Endothelial cell of umbilical vein (primary cell): ENCODE measurements at regions not wholly inside any gene's neighbourhood (a gene's known extent, or its start where the extent isn't known, plus 50 kb on each side); places are given as distances from the start of the nearest gene placed in this dataset.

Source experiments
- CTCF ChIP-seq, 2 donors: IDR thresholded peaks; 1 replicate in 1 of 2; 2 replicates in 1 of 2; pipeline ENCODE4 v1.5.1; 2011; ENCODE audit warnings: low read length in 2 of 2, mild to moderate bottlenecking in 2 of 2, moderate library complexity in 2 of 2, control low read depth in 1 of 2, inconsistent platforms in 1 of 2, low read depth in 1 of 2; ENCODE audit not compliant: insufficient read depth in 1 of 2; ENCODE audit errors: extremely low read depth in 1 of 2
- EZH2 ChIP-seq: IDR thresholded peaks from 2 replicates; pipeline ENCODE4 v1.6.1; 2012; ENCODE audit warnings: borderline replicate concordance, low read depth, mild to moderate bottlenecking, moderate library complexity, low read length, inconsistent platforms; ENCODE audit not compliant: severe bottlenecking
- JUN ChIP-seq: IDR thresholded peaks from 2 replicates; pipeline ENCODE4 v1.6.1; 2011; ENCODE audit warnings: borderline replicate concordance, low read depth; ENCODE audit not compliant: insufficient read length, insufficient read depth
- MYC ChIP-seq: IDR thresholded peaks from one replicate; pipeline ENCODE4 v1.6.1; 2011; ENCODE audit warnings: mild to moderate bottlenecking, low read depth, low read length
- POLR2A ChIP-seq: IDR thresholded peaks from 2 replicates; pipeline ENCODE4 v1.6.1; 2012; ENCODE audit warnings: low read depth, mild to moderate bottlenecking, control low read depth, low read length
- POLR2AphosphoS5 ChIP-seq: IDR thresholded peaks from 2 replicates; pipeline ENCODE4 v1.6.1; 2012; ENCODE audit warnings: low read depth, mild to moderate bottlenecking, control low read depth, low read length, moderate library complexity; ENCODE audit not compliant: insufficient read depth

- TF ChIP-seq POLR2AphosphoS5 (no peak), MYC (no peak), CTCF (IDR thresholded peaks at IDR 0.05; ENCODE audit: extremely low read depth in 1 of 2, insufficient read depth in 1 of 2, low read depth in 1 of 2, low read length in 2 of 2) (no peak), EZH2 (no peak), POLR2A (no peak), JUN (no peak)
Observed at GRCh38 chr4:123507376-123507775, 110.8 kb downstream of the SPRY1 start.
